ENCODE measurements at regions not wholly inside any gene's neighbourhood (a gene's known extent, or its start where the extent isn't known, plus 50 kb on each side); places are given as distances from the start of the nearest gene placed in this dataset.

DNA sequence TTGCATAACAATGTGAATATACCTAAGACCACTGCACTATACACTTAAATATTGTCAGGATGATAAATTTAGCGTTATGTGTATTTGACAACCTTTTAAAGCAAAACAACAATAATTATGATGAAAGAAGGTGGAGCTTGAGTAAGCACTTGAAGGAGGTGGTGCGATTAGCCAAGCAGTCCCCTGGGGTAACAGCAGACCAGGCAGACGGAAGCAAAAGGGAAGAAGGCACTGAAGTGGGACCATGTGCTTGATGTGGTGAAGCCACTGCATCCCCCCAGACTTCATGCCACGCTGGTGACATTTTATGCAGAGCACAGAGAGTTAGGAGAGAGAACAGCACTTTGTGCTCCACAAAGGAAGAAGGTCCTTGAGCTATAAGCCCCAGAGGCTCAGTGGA is 58.3 kb upstream of the ZNF507 start:
- no peak overlapping the region for H3K4me3 ChIP-seq (ENCODE audit: low read length)
- no peak overlapping the region for H3K27ac ChIP-seq (ENCODE audit: low read length)
- no peaks in the 10 kb centered on the region for H4K20me1 ChIP-seq (ENCODE audit: insufficient read depth, low read length)
- no peak overlapping the region for H3K4me2 ChIP-seq (ENCODE audit: low read length)
- no peaks in the 10 kb centered on the region for H3K27me3 ChIP-seq (ENCODE audit: low read depth, low read length)
- no peaks in the 10 kb centered on the region for H3K36me3 ChIP-seq (replicated peaks; ENCODE audit: low read depth, low read length)
- no peak overlapping the region for H3K9ac ChIP-seq (ENCODE audit: low read length)
- no peaks in the 10 kb centered on the region for H3K9me3 ChIP-seq (ENCODE audit: insufficient read depth, low read length)
- TF ChIP-seq, protein P1, sequence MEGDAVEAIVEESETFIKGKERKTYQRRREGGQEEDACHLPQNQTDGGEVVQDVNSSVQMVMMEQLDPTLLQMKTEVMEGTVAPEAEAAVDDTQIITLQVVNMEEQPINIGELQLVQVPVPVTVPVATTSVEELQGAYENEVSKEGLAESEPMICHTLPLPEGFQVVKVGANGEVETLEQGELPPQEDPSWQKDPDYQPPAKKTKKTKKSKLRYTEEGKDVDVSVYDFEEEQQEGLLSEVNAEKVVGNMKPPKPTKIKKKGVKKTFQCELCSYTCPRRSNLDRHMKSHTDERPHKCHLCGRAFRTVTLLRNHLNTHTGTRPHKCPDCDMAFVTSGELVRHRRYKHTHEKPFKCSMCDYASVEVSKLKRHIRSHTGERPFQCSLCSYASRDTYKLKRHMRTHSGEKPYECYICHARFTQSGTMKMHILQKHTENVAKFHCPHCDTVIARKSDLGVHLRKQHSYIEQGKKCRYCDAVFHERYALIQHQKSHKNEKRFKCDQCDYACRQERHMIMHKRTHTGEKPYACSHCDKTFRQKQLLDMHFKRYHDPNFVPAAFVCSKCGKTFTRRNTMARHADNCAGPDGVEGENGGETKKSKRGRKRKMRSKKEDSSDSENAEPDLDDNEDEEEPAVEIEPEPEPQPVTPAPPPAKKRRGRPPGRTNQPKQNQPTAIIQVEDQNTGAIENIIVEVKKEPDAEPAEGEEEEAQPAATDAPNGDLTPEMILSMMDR (IDR thresholded peaks at IDR 0.05; ENCODE audit: low read depth, low read length) = no peak
- TF ChIP-seq EZH2phosphoT487 (IDR thresholded peaks at IDR 0.05; ENCODE audit: low read depth) = no peak
- H3K79me2 ChIP-seq (ENCODE audit: low read length) = no peaks in the 10 kb centered on the region
- no peak overlapping the region for H2AFZ ChIP-seq (ENCODE audit: low read depth, low read length)
- H3K4me1 ChIP-seq (ENCODE audit: low read length) = no peaks in the 10 kb centered on the region

DNA sequence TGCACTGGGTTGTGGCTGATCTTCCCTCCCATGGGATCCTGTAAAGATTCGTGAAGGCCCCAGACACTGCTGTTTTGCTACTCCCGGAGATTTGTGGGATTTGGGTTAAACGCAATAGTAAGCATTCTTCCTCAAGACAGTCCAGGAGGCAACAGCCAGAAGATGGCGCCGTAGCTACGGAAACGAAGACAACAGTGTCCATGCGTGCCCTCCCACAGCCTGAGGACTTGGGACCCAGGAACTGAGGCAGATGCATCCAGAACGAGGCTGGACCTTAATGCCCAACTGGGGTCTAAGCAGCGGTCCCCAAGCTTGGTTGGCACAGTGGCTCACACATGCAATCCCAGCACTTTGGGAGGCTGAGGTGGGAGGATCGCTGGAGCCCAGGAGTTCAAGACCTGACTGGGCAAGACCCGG is 57.6 kb upstream of the ZNF507 start:
- H3K27me3 ChIP-seq (ENCODE audit: low read depth, low read length) = no peaks in the 10 kb centered on the region
- H3K4me1 ChIP-seq (ENCODE audit: low read length) = no peaks in the 10 kb centered on the region
- TF ChIP-seq, protein P1 (IDR thresholded peaks at IDR 0.05; ENCODE audit: low read depth, low read length) = peak; percentile 46
- TF ChIP-seq EZH2phosphoT487 (IDR thresholded peaks at IDR 0.05; ENCODE audit: low read depth) = no peak
- no peak overlapping the region for H3K4me3 ChIP-seq (ENCODE audit: low read length)
- H3K9me3 ChIP-seq (ENCODE audit: insufficient read depth, low read length) = no peaks in the 10 kb centered on the region
- no peaks in the 10 kb centered on the region for H3K79me2 ChIP-seq (ENCODE audit: low read length)
- H3K36me3 ChIP-seq (replicated peaks; ENCODE audit: low read depth, low read length) = no peaks in the 10 kb centered on the region
- no peak overlapping the region for H3K9ac ChIP-seq (ENCODE audit: low read length)
- no peaks in the 10 kb centered on the region for H4K20me1 ChIP-seq (ENCODE audit: insufficient read depth, low read length)
- H3K4me2 ChIP-seq (ENCODE audit: low read length) = no peak overlapping the region
- H2AFZ ChIP-seq (ENCODE audit: low read depth, low read length) = no peak overlapping the region
- no peak overlapping the region for H3K27ac ChIP-seq (ENCODE audit: low read length)

DNA sequence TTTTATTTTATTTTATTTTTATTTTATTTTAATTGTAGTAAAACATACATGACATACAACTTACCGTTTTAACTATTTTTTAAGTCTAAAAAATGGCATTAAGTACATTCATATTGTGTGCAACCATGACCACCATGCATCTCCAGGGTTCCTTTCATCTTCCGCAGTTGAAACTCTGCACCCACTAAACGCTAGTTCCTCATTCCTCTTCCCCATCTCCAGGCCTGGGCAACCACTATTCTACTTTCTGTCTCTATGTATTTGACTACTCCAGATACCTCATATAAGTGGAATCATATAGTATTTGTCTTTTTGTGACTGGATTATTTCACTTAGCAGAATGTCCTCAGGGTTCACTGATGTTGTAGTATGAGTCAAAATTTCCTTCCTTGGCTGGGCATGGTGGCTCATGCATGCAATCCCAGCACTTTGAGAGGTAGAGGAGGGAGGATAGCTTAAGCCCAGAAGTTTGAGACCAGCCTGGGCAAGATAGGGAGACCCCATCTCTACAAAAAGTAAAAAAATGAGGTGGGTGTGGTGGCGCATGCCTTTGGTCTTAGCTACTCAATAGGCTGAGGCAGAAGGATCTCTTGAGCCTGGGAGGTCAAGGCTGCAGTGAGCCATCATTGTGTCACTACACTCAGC is 55.7 kb upstream of the ZNF507 start:
- no peak overlapping the region for H2AFZ ChIP-seq (ENCODE audit: low read depth, low read length)
- H3K27ac ChIP-seq (ENCODE audit: low read length) = no peak overlapping the region
- no peaks in the 10 kb centered on the region; the same call in 1 of the 2 replicates for H3K27me3 ChIP-seq (ENCODE audit: low read depth, low read length)
- no peak overlapping the region for H3K4me3 ChIP-seq (ENCODE audit: low read length)
- no peaks in the 10 kb centered on the region for H4K20me1 ChIP-seq (ENCODE audit: insufficient read depth, low read length)
- H3K36me3 ChIP-seq (replicated peaks; ENCODE audit: low read depth, low read length) = no peaks in the 10 kb centered on the region
- H3K9me3 ChIP-seq (ENCODE audit: insufficient read depth, low read length) = no peaks in the 10 kb centered on the region
- no peaks in the 10 kb centered on the region for H3K4me1 ChIP-seq (ENCODE audit: low read length)
- TF ChIP-seq, protein P1 (IDR thresholded peaks at IDR 0.05; ENCODE audit: low read depth, low read length) = no peak
- no peak for TF ChIP-seq EZH2phosphoT487 (IDR thresholded peaks at IDR 0.05; ENCODE audit: low read depth)
- no peak overlapping the region for H3K4me2 ChIP-seq (ENCODE audit: low read length)
- H3K79me2 ChIP-seq (ENCODE audit: low read length) = no peaks in the 10 kb centered on the region
- no peak overlapping the region for H3K9ac ChIP-seq (ENCODE audit: low read length)

DNA sequence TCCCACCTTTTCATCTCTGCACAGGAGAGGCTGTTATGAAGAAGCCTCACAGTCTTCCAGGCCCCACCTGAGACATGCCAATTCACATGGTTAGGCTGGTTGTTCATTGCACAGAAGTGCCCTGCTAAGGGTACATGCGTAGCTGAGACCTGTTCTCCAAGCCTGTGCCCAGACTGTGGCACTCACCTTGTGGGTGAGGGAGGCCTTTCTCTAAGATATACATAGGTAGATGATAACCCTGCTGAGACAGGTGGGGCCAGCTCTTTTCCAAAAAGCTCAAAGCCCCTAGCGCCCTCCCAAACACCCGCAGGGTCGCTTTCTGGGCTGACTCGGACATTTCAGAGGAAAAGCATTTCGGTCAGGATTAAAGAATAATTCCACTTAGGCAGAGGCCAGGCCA is 53.5 kb upstream of the ZNF507 start:
- H3K27me3 ChIP-seq (ENCODE audit: low read depth, low read length) = no peaks in the 10 kb centered on the region; the same call in 1 of the 2 replicates
- H3K4me1 ChIP-seq (ENCODE audit: low read length) = no peaks in the 10 kb centered on the region
- no peaks in the 10 kb centered on the region for H3K36me3 ChIP-seq (replicated peaks; ENCODE audit: low read depth, low read length)
- H2AFZ ChIP-seq (ENCODE audit: low read depth, low read length) = no peak overlapping the region
- H3K4me2 ChIP-seq (ENCODE audit: low read length) = no peak overlapping the region
- TF ChIP-seq, protein P1 (IDR thresholded peaks at IDR 0.05; ENCODE audit: low read depth, low read length) = no peak
- H3K9me3 ChIP-seq (ENCODE audit: insufficient read depth, low read length) = no peaks in the 10 kb centered on the region
- H3K4me3 ChIP-seq (ENCODE audit: low read length) = no peak overlapping the region
- H3K9ac ChIP-seq (ENCODE audit: low read length) = no peak overlapping the region
- no peaks in the 10 kb centered on the region for H4K20me1 ChIP-seq (ENCODE audit: insufficient read depth, low read length)
- no peaks in the 10 kb centered on the region for H3K79me2 ChIP-seq (ENCODE audit: low read length)
- no peak overlapping the region for H3K27ac ChIP-seq (ENCODE audit: low read length)

All from OCI-LY3 (cell line).